ENCODE measurements at regions not wholly inside any gene's neighbourhood (a gene's known extent, or its start where the extent isn't known, plus 50 kb on each side); places are given as distances from the start of the nearest gene placed in this dataset.

DNA sequence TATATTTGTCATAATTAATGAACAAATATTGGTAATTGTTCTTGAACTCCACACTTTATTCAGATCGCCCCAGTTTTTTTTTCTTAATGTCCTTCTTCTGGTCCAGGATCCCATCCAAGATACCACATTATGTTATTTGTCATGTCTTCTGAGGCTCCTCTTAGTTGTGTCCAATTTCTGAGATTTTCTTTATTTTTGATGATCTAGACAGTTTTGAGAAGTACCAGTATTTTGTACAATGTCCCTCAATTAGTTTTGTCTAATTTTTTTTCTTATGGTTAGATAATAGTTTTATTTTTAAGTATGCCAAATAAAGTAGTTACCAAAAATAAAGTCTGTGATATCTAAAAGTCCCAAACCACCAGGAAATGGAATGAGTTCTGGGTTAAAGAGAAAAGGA lies 440.8 kb upstream of the ATP2B1 start:
- DNase-seq (ENCODE audit: low read depth in 2 of 2): no peak

DNA sequence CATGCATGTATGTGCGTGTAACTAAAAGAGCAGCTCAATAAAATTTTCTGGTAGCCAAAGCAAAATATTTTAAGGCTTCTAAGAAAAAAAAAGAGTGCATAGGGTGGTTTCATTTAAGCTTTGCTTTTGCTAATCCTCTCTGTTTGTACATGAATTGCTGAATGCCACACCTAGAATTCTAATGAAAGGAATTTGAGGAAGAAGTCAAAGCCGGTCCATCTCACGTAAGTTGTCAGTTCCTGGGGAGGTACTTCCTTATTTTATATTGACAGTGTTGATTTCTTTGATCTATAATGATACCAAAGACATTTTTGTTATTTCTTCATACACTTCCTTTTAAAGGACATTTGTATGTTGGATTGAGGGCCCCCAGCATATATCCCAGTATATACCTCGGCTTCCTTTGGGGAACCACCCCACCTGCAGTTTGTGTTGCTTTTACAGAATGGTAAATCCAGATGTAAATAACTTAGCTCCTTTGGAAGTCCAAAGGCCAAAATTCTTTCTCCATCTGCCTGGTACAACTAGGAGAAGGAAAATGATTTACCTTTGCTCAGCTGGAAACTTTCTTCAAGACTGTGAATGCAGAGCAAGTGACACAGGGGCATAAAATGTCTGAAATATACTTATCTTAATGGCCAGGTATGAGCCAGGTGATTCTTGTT lies 420.9 kb upstream of the ATP2B1 start:
- DNase-seq (ENCODE audit: low read depth in 2 of 2): no peak

DNA sequence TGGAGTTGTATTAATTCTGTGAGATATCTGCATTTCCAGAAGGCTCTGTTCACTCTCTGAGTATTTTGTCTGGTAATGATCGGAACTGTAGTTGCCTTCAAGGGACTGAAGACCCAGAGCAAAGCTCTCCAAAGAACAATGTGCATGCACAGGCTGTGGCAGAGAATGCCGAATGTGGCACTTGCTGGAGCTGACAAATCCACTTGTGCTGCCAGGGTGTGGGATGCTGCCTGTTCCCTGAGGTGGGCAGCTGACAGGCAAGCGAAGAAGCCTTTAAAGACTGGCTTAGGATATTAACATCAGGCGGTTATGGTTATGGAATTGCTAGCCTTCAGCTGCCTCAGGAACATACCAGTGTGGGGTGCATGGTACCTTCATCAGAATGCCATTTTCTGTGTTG lies 419.9 kb upstream of the ATP2B1 start:
- no peak for DNase-seq (ENCODE audit: low read depth in 2 of 2)

DNA sequence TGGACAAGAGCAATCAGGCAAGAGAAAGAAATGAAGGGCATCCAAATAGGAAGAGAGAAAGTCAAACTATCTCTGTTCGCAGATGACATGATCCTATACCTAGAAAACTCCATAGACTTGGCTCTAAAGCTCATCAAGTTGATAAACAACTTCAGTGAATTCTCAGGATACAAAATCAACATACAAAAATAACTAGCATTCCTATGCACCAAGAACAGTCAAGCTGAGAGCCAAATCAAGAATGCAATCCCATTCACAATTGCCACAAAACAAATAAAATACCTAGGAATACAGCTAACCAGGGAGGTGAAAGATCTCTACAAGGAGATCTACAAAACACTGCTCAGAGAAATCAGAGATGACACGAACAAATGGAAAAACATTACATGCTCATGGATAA lies 417.5 kb upstream of the ATP2B1 start:
- no peak for DNase-seq (ENCODE audit: low read depth in 2 of 2)

DNA sequence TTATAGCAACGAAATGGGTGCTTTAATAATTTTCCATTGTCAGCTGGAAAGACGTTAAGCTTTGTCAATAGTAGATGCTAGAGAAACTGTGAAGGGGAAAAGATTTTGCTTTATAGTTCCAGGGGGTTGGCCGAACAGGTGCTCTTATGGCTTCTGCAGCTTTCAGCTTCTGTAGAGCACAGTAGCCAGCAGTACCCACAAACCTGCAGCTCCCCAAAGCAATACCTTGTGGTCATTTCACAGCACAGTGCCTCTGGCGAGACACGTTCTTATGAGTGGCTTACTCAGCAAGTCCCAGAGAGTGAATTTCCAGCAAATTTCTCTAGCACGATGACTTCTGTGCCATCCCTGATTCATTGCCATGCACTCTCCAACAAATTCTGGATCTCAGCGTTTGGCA lies 416.3 kb upstream of the ATP2B1 start:
- no peak for DNase-seq (ENCODE audit: low read depth in 2 of 2)

DNA sequence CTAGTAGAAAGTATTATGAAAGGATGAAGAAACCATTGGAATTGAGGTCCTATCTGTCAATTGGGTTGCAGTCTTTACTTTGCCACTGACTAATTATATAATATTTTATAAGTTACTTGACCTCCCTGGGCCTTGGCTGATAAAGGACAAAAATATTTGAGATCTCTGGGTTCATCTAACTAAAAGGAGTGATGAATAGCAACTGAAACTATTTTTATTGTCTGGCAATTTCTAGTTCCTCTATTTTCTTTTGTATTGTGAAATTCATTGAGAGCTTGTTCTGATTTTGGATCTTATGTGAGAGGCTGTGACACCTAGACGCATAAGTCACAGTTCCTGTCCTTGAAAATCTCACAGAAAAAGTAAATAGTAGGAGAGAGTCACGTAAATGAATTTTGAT lies 415.7 kb upstream of the ATP2B1 start:
- no peak for DNase-seq (ENCODE audit: low read depth in 2 of 2)

DNA sequence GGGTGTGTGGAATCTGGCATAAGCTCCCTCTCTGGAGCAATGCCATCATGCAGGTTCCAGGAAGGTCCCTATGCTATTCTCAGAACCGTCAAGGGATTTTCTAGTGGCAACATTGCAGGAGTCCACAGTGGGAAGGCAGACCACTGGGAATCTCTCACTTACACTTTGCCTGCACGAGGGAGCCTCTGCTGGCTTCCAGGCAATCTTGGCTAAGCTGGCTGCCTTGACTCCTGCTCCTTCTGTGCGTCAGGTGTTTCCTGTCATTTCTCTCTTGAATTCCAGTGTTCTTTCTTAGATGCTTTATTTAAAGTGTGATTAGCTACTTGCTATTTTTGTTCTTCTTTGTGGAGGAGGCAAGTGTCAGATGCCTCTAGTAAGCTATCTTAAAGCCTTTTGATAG lies 414.0 kb upstream of the ATP2B1 start:
- no peak for DNase-seq (ENCODE audit: low read depth in 2 of 2)

DNA sequence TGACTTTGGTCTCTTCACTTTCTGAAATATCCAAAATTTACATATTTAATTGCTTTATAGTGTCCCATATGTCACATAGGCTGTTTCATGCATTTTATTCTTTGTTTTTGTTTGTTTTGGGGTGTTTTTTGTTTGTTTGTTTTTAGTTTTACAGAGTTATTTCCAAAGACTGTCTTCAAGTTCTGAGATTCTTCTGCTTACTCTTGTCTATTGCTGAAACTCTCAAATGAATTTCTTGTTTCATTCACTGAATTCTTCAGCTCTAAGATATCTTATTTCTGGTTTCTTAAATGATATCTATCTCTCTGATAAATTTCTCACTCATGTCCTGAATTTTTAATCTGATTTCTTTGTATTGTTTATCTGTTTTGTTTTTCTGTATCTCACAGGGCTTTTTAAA lies 412.0 kb upstream of the ATP2B1 start:
- no peak for DNase-seq (ENCODE audit: low read depth in 2 of 2)

DNA sequence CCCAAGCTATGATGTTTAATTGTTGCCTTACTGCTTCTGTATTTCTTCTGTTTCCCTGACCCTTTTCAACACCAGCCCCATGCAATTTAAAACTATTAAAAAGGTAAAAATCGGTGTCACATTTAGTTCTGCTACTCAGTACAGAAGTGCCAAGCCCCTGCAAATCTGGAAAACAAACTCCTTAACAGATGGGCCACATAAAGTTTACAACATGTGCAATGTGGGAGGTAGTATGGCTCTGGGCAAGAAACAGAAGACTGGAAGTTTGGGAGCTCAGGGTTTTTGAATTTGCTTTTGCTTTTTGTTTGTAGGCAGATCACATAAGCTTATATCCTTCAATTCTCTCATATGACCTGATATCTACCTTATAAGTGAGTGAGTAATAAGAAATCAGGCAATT lies 404.0 kb upstream of the ATP2B1 start:
- no peak for DNase-seq (ENCODE audit: low read depth in 2 of 2)

DNA sequence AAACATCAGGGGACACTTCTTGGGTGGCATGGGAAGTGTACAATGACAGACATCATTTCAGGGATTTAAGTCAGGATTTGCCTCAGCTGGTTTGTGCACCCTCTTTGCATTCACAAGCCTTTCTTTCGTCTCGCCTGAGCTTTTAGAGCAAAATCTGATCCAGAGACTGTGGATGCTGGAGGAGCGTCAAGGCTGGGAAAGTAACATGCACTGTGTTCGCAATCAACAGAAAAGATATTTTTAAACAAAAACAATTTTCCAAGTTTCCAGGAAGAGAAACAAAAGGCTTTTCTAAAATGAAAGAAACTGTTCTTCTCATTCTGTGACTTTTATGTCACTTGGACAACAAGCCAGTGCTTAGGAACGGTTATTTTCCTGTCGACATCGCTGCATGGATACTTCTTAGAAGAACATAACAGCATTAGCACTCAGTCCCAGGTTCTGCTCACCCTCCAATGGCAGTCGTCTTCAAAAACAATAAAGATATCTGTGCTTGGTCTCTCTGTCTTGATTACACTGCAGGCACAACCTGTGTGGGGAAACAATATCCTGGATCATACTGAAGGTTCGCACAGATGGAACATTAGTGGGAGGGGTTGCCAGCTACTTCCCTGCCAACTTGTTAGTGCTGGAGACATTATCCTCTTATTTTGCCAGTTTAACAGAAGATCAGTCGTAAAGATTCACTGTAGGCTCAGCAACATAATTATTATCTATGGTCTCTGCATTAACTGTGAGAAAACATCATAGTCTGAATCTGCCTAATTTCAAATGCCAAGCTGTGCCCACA lies 403.3 kb upstream of the ATP2B1 start:
- no peak for DNase-seq (ENCODE audit: low read depth in 2 of 2)

DNA sequence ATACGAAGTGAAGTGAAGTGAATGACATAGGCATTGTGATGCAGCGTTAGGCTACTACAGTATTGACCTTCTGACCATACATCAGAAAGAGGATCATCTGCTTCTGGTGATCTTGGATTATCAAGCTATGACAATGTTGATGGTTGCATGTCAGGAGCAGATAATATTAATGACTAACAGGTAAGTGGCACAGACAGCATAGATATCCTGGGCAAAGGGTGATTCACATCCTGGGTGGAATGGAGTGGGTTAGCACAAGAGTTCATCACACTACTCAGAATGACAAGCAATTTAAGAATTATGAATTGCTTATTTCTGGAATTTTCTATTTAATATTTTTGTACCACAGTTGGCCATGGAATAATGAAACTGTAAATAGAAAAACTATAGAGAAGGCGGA lies 397.9 kb upstream of the ATP2B1 start:
- no peak for DNase-seq (ENCODE audit: low read depth in 2 of 2)

DNA sequence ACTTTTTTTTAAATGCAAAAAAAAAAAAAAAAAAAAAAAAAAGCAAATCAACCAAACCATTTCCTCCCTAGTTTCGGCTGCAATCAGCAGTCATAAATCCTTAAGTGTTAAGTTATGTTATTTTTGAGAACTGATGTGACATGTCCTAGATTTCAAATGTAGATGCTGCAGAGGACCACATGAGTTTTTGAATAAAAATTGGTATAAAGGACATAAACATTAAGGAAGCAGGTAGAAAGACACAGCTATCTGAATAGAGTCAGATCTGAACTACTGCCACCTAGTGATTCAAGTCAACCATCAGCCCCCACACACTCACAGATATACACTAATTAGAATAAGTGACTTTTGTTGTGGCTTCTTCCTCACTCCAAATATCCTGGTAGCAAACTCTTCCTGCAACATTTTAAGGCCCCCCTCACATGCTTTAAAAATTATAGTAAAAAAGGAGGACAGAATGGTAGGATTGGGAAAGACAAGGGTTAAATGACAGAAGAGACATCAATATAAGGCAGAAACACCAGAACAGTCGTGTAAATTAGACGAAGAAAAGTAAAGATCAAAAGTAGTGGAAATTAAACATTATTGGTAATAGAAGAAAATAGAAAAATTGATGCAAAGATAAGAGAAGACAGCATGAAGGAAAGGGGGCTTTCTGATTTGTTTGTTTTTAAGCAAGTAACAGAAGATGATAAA lies 394.5 kb upstream of the ATP2B1 start:
- DNase-seq (ENCODE audit: low read depth in 2 of 2): peak in 1 of 2 donors; percentile 3

DNA sequence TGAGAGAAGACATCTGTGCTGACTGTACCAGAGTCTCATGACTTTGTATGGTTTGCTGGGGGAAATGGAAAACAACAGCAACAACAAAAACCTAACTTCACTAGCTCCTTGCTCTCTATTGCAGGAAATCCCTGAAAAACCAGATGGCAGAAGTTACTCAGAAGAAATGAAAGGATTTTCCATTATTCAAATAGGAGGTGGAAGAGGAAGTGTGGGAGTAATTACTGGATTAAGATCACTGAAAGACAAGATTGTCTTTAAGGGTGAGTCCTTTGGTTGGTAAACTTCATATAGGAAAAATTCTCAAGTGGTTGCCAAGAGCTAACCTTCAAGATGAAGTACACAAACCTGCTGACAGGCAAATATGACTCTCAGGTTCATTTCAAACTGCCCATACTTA lies 391.9 kb upstream of the ATP2B1 start:
- DNase-seq (ENCODE audit: low read depth in 2 of 2): no peak

DNA sequence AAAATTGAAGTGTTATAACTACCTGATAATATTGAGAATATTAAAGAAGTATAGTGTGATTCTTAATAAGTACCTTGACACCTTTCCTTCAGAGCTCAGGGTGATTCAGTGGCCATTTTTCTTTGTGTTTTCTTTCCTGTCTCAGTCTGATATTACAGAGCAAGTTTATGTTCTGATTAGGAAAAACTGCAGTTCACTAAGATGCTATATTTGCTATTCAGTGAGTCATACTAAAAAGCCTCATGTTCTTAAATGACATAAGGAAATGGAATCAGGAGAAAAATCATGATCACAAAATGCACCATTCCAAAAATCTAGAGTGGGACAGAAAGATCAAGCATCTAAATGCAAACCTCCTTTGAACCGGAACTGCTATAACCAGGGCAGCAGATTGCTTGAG lies 390.6 kb upstream of the ATP2B1 start:
- DNase-seq (ENCODE audit: low read depth in 2 of 2): no peak

DNA sequence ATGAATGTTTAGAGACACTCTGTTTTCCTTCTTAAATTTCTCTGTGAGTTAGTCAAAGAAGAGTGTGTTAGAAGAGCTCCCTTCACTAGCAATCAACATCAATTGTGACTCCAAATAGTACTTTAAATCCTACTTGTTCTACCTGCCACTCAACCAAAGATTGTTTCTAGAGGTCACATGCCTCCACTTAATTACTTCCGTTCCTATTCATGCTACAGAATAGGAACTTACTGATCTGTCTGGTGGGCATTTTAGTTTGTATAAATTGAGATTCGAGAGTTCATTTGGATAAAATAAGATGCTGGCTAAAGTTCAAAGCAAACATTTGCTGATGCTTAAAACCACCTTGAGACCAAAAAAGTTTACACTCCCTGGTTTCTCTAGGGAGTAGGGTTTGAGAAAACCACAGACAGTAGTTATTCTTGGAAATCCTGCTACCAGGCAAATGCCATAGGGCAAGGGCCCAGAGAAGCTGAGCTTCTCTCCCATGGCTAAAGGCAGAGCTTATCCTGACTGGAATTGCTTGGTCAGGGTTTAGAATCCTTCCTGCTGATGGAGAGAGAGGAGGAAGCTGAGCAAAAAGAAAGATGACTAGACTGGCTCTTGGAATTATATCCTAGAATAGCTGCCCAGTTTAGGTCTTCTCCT lies 389.6 kb upstream of the ATP2B1 start:
- DNase-seq (ENCODE audit: low read depth in 2 of 2): no peak

DNA sequence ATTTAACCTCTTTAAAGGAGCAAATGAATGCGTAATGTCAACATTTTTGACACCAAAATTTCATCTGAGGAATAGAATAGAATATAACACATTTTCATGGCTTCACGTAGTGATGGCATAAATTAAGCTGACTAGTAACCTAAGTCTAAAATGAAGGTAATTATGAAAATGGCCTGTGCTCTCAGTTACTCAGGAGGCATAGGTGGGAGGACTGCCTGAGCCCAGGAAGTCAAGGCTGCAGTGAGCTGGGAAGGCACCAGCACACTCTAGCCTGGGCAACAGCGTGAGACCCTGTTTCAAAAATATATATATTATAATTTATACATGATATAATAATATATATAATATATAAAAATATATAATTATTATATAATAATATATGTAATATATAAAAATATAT lies 383.2 kb upstream of the ATP2B1 start:
- DNase-seq (ENCODE audit: low read depth in 2 of 2): no peak

DNA sequence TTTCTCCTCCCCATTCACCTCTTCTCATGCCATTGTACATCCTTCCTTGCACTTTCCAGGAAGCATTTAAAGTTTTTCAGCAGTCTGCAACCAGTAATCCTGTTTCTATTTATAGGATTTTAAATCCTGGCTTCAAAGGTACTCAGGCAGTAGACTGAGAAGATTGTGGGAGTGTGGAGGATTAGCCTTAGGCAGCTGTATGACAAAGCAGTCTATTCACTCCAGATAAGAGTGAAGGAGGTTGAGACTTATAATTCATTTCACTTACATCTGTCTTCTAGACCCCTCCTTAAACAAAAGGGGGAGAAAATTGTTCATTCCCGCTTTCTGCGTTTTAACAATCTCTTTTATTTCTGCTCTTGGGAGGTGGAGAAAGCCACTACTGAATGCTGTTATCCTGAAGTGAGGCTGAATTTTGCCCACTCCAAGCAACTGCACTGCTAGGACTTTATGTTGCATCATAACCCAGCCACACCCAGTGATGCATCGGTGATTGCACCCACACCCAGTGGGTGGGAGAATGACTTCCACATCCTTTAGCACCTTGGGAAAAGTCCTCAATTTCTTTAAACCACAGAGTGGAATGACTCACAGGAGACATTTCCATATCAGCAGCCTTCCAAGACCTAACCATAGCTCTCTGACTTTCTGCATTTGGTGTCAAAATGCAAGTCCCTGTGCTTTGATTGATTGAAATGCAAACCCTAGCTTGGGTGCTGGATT lies 382.5 kb upstream of the ATP2B1 start:
- DNase-seq (ENCODE audit: low read depth in 2 of 2): no peak

DNA sequence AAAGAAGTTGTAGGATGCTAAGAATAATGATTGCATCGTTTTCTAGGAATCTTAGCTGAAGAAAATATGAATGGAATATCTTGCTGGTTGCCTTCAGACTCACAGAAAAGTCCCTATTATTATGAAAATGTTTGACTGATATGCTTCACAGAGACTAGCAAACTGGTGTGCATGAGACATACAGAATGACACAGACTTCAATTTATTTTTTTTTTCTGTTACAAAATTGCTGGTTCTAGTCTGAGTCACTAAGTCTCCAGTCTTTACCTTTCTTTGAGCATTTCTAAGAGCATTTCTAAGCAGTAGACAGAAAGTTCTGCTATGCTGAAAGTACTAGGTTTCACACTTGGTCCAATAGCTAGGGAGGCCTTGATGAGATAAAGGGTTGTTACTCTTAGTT lies 377.6 kb upstream of the ATP2B1 start:
- no peak for DNase-seq (ENCODE audit: low read depth in 2 of 2)

DNA sequence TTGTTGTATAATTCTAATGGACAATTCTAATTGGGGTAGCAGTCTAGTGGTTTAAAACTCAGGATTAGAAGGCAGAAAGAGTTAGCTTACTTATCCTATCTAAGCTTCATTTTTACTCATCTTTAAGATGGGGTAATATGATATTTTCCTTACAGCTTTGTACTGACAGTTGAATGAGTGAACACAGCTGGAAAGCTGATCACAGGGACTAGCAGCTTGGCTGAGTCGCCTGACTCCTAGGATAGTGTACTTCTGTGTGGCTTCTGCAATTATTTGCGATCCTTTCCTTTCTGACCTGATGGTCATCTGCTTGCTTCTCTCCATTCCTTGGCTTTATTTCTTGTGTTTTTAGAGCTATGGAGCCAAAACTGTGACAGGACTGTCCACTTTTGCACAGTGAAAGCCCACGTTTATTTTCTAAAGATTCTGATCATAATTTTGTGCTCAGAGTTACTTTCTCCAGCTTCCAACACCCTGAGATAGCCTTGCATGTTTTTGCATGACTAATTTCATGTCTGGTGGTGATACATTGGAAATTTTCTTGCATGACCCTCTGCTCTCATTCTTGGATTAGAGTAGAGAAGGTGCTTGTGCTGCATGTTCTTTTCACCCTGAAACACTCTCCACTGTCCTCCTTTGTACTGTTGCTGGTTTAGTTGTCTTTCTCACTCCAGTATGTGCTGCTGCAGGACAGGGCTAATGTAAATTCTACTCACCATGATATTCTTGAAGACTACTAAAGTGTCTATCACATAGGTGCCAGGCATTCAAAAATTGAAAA lies 377.0 kb upstream of the ATP2B1 start:
- no peak for DNase-seq (ENCODE audit: low read depth in 2 of 2)

DNA sequence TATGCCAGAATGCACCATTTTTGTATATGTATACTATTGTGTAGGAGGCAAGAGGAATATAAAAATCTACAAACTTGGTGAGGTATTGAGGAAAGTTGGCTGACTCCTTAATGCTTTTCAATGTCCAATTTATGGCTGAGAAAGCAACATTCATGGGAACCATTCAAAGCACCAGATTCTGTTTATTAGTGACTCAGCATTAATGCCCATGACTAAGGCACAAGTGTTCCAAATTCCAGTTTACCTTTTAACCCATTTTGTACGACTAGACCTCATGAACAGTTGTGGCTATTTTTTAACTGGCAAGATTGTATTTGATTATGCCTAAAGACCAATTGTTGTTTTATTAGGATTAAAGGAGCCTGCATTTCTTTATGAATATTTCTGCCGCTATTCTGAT lies 375.4 kb upstream of the ATP2B1 start:
- DNase-seq (ENCODE audit: low read depth in 2 of 2): no peak

DNA sequence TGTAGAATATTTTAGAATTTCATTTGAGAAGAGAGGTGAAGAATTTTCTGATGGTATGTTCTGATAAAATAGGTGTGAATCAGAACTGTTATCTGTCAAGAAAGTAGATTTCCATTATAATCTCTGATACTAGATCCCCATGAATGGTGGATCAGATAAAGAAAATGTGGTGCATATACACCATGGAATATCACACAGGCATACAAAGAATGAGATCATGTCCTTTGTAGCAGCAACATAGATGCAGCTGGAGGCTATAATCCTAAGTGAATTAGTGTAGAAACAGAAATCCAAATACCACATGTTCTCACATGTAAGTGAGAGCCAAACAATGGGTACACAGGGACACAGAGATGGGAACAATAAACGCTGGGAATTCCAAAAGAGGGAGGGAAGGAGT lies 372.0 kb upstream of the ATP2B1 start:
- no peak for DNase-seq (ENCODE audit: low read depth in 2 of 2)

Data from stimulated activated CD8-positive, alpha-beta memory T cell treated with anti-CD3 and anti-CD28 coated beads, Interleukin-15, amount 100 ng/mL, for 4 hours (primary cell).